PC-9 (cell line): ENCODE measurements at regions not wholly inside any gene's neighbourhood (a gene's known extent, or its start where the extent isn't known, plus 50 kb on each side); places are given as distances from the start of the nearest gene placed in this dataset.
"Not testable (repeated sequence)": the region's sequence is repeated elsewhere in the genome, so short reads cannot be mapped to it uniquely, and the experiment has no call there.

Experiments
- BruUV-seq: library from RNA; stranded (reverse); fragments of 400-500 nt; replicated peaks from 2 replicates; lab custom pipeline; 2021; lab: Mats Ljungman, UMichigan
- CTCF ChIA-PET: fragments of 300-600 bp; sonication (Branson Sonifier 250); formaldehyde crosslinking; loops from one replicate; lab custom pipeline; 2022; ENCODE audit warnings: antibody characterized with exemption; lab: Charles Lee
- POLR2A ChIA-PET: fragments of 300-600 bp; sonication (Branson Sonifier 250); formaldehyde crosslinking; loops from one replicate; lab custom pipeline; 2022; ENCODE audit warnings: antibody characterized with exemption; ENCODE audit not compliant: unreplicated experiment; lab: Charles Lee
- DNase-seq, 2 experiments: peaks; one replicate each; pipeline versions ENCODE4 v3.0.0 to v3.0.0-alpha.2; 2015 to 2022; ENCODE audit warnings: mixed read lengths in 1 of 2
- H2AFZ ChIP-seq: fragments of 200-600 bp; sonication (generic); 2 replicates; pipeline ENCODE4 v1.8.1; 2017; ENCODE audit warnings: antibody characterized with exemption
- H3F3A ChIP-seq: fragments of 200-600 bp; sonication (generic); 2 replicates; pipeline ENCODE4 v1.8.1; 2017; ENCODE audit warnings: antibody characterized with exemption, mild to moderate bottlenecking, low read depth; ENCODE audit not compliant: insufficient read depth
- H3K27ac ChIP-seq: fragments of 200-600 bp; sonication (generic); 2 replicates; pipeline ENCODE4 v1.6.1; 2016; ENCODE audit warnings: mixed run types
- H3K27me3 ChIP-seq: fragments of 200-600 bp; sonication (generic); 2 replicates; pipeline ENCODE4 v1.6.1; 2016; ENCODE audit warnings: low read depth, mixed run types; ENCODE audit not compliant: insufficient read depth
- H3K36me3 ChIP-seq: fragments of 200-600 bp; sonication (generic); 2 replicates; pipeline ENCODE4 v1.6.1; 2016; ENCODE audit warnings: low read depth, mixed run types
- H3K4me1 ChIP-seq: fragments of 200-600 bp; sonication (generic); replicated peaks from 2 replicates; pipeline ENCODE4 v1.6.1; 2016; ENCODE audit warnings: mixed run types; ENCODE audit not compliant: insufficient read depth
- H3K4me2 ChIP-seq: fragments of 200-600 bp; sonication (generic); 2 replicates; pipeline ENCODE4 v1.6.1; 2017; ENCODE audit warnings: mixed run types
- H3K4me3 ChIP-seq: fragments of 200-600 bp; sonication (generic); 2 replicates; pipeline ENCODE4 v1.6.1; 2016; ENCODE audit warnings: mixed run types
- H3K79me2 ChIP-seq: fragments of 200-600 bp; sonication (generic); 2 replicates; pipeline ENCODE4 v1.6.1; 2017; ENCODE audit warnings: low read depth, mixed run types
- H3K9me2 ChIP-seq: fragments of 200-600 bp; sonication (generic); 2 replicates; pipeline ENCODE4 v1.8.1; 2017; ENCODE audit warnings: mild to moderate bottlenecking; ENCODE audit not compliant: insufficient read depth
- H3K9me3 ChIP-seq: fragments of 200-600 bp; sonication (generic); 2 replicates; pipeline ENCODE4 v1.8.1; 2016; ENCODE audit warnings: low read depth; ENCODE audit not compliant: insufficient read depth
- H4K20me1 ChIP-seq: fragments of 200-600 bp; sonication (generic); 2 replicates; pipeline ENCODE4 v1.8.1; 2017; ENCODE audit not compliant: insufficient read depth
- EZH2 ChIP-seq: fragments of 200-600 bp; sonication (generic); IDR thresholded peaks from 2 replicates; pipeline ENCODE4 v1.8.0; 2017; ENCODE audit warnings: antibody characterized with exemption, low read depth
- intact Hi-C: fragments of 100-400 bp; cut with micrococcal nuclease; formaldehyde crosslinking; loops from one replicate; pipeline ENCODE4 v1.10.0; 2022; ENCODE audit not compliant: unreplicated experiment
- TF ChIP-seq, protein P1 (sequence below): fragments of 200-600 bp; sonication (generic); conservative IDR thresholded peaks from 2 replicates; pipeline ENCODE4 v1.6.1; 2017; ENCODE audit warnings: mixed run types, antibody characterized with exemption, mild to moderate bottlenecking, moderate library complexity

DNA sequence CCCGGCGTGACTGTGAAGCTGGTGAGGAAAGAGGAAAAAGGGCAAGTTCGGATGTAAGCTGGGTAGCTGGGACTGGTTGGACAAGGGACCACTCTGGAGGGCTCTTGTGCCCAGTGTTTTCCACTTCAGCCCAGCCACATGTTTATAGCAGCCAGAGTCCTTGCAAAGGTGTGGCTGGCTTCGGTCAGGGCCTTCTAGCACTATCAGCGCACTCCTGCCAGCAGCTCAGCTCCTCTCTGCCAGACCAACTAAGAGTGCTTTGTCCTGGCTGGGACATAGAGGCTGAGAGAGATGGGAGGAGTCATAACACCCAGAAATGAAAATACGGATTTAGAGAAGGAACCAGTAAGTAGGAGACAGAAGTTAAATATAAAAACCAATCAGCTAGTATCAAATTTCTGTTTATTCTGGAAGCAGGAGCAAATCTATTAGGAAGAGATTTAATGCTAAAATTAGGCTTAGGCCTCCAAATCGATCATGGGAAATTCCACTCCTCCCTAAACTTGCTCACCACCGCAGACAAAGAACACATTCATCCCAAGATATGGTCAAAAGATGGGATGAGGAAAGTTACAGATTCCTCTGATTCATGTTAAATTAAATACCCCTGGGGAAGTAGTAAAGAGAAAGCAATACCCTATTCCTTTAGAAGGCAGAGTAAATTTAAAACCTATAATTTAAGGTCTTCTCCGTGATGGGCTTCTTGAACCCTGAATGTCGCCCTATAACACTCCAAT lies 135.0 kb downstream of the RALA start:
- Histone ChIP-seq H3K27ac (no peak overlapping the region), H3K4me2 (no peak overlapping the region), H3K4me3 (no peak overlapping the region), H4K20me1 (no peaks in the 10 kb centered on the region), H2AFZ (no peak overlapping the region), H3F3A (no peaks in the 10 kb centered on the region), H3K79me2 (no peaks in the 10 kb centered on the region), H3K4me1 (no peaks in the 10 kb centered on the region), H3K27me3 (no peaks in the 10 kb centered on the region), H3K9me2 (no peaks in the 10 kb centered on the region), H3K36me3 (no peaks in the 10 kb centered on the region), H3K9me3 (no peaks in the 10 kb centered on the region)
- TF ChIP-seq, protein P1, sequence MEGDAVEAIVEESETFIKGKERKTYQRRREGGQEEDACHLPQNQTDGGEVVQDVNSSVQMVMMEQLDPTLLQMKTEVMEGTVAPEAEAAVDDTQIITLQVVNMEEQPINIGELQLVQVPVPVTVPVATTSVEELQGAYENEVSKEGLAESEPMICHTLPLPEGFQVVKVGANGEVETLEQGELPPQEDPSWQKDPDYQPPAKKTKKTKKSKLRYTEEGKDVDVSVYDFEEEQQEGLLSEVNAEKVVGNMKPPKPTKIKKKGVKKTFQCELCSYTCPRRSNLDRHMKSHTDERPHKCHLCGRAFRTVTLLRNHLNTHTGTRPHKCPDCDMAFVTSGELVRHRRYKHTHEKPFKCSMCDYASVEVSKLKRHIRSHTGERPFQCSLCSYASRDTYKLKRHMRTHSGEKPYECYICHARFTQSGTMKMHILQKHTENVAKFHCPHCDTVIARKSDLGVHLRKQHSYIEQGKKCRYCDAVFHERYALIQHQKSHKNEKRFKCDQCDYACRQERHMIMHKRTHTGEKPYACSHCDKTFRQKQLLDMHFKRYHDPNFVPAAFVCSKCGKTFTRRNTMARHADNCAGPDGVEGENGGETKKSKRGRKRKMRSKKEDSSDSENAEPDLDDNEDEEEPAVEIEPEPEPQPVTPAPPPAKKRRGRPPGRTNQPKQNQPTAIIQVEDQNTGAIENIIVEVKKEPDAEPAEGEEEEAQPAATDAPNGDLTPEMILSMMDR: no peak
- TF ChIP-seq EZH2: no peak
- BruUV-seq: no TSS peak
- no peak for DNase-seq
- ChIA-PET CTCF (no interaction called here), POLR2A (no interaction called here)
- intact Hi-C loops: no loop called here

DNA sequence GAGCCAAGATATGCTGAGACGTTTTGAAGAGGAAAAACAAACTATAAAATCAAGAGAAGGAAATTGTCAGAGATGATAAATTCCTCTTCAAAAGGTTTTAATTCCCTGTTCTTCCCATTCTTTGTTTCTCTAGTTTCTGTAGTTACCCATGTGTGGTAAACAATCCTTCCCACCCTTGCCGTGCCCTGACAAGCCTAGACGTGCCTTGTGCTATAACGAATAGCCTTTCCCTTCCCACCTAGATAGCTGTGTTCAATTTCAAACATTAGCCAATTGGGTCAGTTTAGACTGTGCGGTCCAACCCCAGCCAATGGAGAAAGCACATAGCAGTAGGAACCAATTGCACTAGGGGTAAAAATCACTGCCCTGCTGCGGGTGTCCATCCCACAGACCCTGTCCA lies 138.1 kb downstream of the RALA start:
- intact Hi-C loops: no loop called here
- Histone ChIP-seq H3K79me2 (no peaks in the 10 kb centered on the region), H3K36me3 (no peaks in the 10 kb centered on the region), H3F3A (no peaks in the 10 kb centered on the region), H3K4me1 (no peaks in the 10 kb centered on the region), H3K27me3 (no peaks in the 10 kb centered on the region), H3K9me3 (no peaks in the 10 kb centered on the region), H2AFZ (no peak overlapping the region), H3K4me2 (no peak overlapping the region), H4K20me1 (no peaks in the 10 kb centered on the region), H3K9me2 (no peaks in the 10 kb centered on the region), H3K27ac (no peak overlapping the region), H3K4me3 (no peak overlapping the region)
- ChIA-PET POLR2A (no interaction called here), CTCF (no interaction called here)
- no TSS peak for BruUV-seq
- no peak for TF ChIP-seq EZH2
- TF ChIP-seq, protein P1: no peak
- no peak for DNase-seq

DNA sequence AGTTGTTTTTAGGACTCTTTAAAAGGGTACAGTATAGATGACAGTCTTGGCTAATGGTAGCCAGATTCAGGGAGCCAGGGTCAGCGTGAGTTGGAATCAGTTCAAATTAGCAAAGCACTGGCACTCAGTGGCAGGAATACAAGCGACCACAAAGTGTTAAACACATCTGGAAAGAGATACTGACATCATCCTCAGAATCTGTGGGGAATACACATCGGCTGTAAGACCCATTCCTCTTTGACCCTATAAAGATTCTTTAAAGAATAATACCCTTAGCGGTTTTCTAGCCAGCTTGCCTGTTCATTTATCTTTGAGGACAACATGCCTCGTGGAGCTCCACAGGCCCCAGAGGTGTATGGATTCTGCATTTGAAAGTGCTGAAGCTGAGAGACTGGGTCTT lies 139.1 kb downstream of the RALA start:
- CTCF ChIA-PET, H4K20me1 ChIP-seq, H3K4me3 ChIP-seq, H3K4me2 ChIP-seq, BruUV-seq, H2AFZ ChIP-seq, H3K79me2 ChIP-seq, DNase-seq, POLR2A ChIA-PET, intact Hi-C loops, H3K9me2 ChIP-seq, H3F3A ChIP-seq, H3K27ac ChIP-seq, H3K27me3 ChIP-seq, H3K4me1 ChIP-seq, H3K9me3 ChIP-seq, H3K36me3 ChIP-seq: not testable (repeated sequence)

DNA sequence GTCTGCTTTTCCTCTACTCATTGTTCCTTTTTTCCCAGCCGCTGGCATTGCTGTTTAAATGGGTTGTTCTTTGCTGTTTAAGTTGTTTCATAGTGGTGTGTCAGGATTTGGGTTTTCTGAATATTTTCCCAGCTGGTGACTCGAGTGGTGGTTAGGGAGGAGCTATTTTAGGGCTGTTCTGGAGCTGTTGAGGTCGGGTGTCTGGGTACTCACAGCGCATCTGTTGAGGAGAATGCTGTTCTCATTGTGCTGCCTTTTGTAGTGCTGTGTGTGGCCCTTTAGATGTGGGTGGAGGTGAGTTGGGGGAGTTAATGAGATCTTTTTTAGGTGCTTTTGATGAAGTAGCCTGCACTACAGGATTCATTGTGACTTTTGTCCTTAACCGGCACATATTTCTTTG lies 139.5 kb downstream of the RALA start:
- H3K36me3 ChIP-seq, H3K9me2 ChIP-seq, CTCF ChIA-PET, H4K20me1 ChIP-seq, H3K4me1 ChIP-seq, H2AFZ ChIP-seq, DNase-seq, H3K27me3 ChIP-seq, BruUV-seq, H3K9me3 ChIP-seq, H3F3A ChIP-seq, intact Hi-C loops, H3K4me3 ChIP-seq, POLR2A ChIA-PET, H3K79me2 ChIP-seq, H3K27ac ChIP-seq, H3K4me2 ChIP-seq: not testable (repeated sequence)

DNA sequence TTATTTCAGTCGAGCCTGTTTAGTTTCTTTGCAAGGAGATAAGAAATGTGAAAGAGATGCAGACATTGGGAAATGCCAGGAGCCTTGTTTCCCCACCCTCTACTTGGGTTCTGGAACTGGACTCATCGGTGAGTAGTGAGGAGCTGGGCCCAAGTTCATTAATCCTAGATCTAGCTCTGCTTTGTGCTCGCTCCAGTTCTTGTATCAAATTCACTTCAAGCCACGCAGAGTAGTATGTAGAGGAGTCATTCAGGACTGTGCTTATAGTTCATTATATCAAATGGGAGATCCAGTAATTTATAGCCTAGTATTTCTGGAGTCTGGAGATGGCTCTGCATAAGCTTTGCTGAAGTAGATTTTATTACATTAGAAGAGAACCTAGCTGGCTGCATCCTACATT lies 142.5 kb downstream of the RALA start:
- H3K4me2 ChIP-seq, H3K4me1 ChIP-seq, H3K27me3 ChIP-seq, H3K79me2 ChIP-seq, H3K9me2 ChIP-seq, DNase-seq, H2AFZ ChIP-seq, H3F3A ChIP-seq, H4K20me1 ChIP-seq, CTCF ChIA-PET, BruUV-seq, H3K36me3 ChIP-seq, H3K9me3 ChIP-seq, POLR2A ChIA-PET, H3K4me3 ChIP-seq, intact Hi-C loops, H3K27ac ChIP-seq: not testable (repeated sequence)

DNA sequence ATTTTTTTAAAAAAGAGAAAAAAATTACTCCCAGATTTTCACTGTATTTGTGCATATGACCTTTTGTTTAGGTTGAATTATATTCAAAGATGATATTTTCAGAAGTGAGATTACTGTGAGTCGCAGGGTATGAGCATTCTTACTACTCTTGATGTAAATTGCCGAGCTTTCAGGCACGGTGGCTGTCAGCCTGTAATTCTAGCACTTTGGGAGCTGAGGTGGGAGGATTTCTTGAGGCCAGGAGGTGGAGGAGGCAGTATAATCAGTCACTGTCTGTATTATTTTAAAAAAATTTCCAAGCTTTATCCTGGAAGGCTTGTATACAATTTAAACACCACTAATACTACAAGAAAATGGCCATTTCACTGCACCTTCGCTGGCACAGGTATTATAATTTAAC lies 145.1 kb downstream of the RALA start:
- H2AFZ ChIP-seq, H3K4me1 ChIP-seq, H3K9me2 ChIP-seq, H3K9me3 ChIP-seq, H3K79me2 ChIP-seq, H3K27ac ChIP-seq, H3K4me3 ChIP-seq, H4K20me1 ChIP-seq, H3K36me3 ChIP-seq, H3K4me2 ChIP-seq, BruUV-seq, H3K27me3 ChIP-seq, POLR2A ChIA-PET, H3F3A ChIP-seq, intact Hi-C loops, DNase-seq: not testable (repeated sequence)
- CTCF ChIA-PET: interaction anchor here (1.7 kb wide), 1 partner anchor 188 kb away, joined by 4 read pairs; no protein-coding TSS in a partner anchor
